ENCODE measurements at regions not wholly inside any gene's neighbourhood (a gene's known extent, or its start where the extent isn't known, plus 50 kb on each side); places are given as distances from the start of the nearest gene placed in this dataset.

DNA sequence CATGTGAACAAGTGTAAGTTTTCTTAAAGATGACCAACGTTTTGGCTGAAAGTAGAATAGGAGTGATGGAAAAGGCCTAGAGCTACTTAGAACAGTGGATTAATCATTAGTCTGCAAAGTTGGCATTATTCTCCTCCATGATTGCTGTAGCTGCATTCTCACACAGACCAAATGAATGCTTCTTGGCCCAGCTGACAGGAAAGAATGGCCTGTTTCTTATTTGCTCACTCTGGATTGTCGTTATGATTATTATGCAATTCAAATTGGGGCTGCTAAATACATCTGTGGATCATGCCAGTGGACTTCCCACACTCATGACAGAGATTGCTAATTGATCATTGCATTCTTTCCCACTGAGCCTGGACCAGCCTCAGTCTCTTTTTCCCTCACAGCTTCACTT lies 285.0 kb downstream of the STIM2 start:
- no peak overlapping the region for H3K9ac ChIP-seq (ENCODE audit: low read depth, low read length)
- no peaks in the 10 kb centered on the region for H3K9me3 ChIP-seq (ENCODE audit: control insufficient read depth, insufficient read depth, low read length)
- no peak overlapping the region for H3K27ac ChIP-seq (ENCODE audit: low read depth, low read length)
- H3K36me3 ChIP-seq (ENCODE audit: control insufficient read depth, insufficient read depth, low read length): no peaks in the 10 kb centered on the region
- H3K4me1 ChIP-seq (ENCODE audit: control insufficient read depth, insufficient read depth, low read length): peaks cover 11% of the 10 kb centered on the region
- H3K4me3 ChIP-seq (ENCODE audit: low read depth, low read length): no peak overlapping the region
- H3K27me3 ChIP-seq (ENCODE audit: control insufficient read depth, insufficient read depth, low read length): no peaks in the 10 kb centered on the region

DNA sequence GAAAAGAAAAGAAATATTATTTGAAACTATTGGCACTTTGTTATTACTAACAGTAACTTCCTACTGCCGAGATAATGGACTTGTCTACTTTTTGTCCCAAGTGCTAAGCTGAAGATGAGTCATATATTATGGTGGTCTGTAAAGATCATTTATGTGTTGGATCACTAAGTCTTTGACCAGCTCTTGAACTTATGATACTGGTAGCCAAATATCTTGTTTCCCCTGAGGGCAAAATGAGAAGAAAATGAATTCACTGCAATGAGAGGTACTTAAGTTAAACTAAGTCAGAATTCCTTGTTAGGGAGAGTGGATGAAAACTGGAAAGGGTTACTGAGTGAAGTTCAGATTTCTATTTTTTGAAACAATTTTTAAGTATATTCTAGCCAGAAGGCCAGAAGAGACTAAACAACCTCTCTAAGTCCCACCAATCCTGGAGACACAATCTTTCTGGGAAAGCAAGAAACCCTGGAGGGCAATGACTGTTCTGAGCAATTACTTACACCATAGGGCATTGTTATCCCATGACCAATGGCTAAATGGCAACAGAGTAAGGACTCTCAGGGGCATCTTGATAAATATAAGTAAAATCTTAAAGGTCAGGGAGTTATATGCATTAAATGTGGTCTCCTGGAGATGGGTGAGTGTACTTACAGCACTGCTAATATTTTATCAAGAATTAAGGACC lies 287.7 kb downstream of the STIM2 start:
- Histone ChIP-seq H3K36me3 (ENCODE audit: control insufficient read depth, insufficient read depth, low read length) (no peaks in the 10 kb centered on the region), H3K4me1 (ENCODE audit: control insufficient read depth, insufficient read depth, low read length) (no peaks in the 10 kb centered on the region)

DNA sequence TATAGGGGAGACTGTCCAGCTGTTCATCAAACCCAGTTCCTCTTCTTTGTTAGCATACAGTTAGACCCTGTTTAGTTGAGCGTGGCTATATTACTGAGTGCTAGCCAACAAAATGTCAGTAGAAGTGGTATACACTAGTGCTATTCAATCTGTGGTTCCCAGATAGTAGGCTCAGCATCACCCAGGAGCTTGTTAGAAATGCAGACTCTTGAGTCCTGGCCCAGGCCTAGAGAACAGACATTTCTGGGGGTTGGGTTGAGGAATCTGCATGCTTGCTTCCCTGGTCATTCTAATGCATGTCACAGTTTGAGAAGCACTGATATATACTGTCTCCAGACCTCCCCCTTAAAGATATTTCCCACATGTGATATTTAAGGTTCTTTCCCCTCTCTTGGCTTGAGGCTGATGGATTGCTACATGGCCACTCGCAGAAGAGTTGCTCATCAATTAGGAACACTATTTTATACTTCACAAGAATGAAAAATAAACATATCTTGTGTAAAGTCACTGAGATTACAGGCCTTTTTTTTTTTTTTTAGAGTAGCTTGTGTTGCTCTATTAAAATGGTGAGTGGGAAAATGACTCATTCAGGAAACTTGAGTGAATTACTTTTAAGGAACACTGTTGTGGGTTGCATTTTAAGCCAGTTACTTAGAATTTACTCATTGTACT lies 289.0 kb downstream of the STIM2 start:
- H3K36me3 ChIP-seq (ENCODE audit: control insufficient read depth, insufficient read depth, low read length): no peaks in the 10 kb centered on the region
- no peaks in the 10 kb centered on the region for H3K9me3 ChIP-seq (ENCODE audit: control insufficient read depth, insufficient read depth, low read length)
- no peaks in the 10 kb centered on the region; the same call in 1 of the 2 replicates for H3K4me1 ChIP-seq (ENCODE audit: control insufficient read depth, insufficient read depth, low read length)
- no peak overlapping the region for H3K27ac ChIP-seq (ENCODE audit: low read depth, low read length)
- no peaks in the 10 kb centered on the region for H3K27me3 ChIP-seq (ENCODE audit: control insufficient read depth, insufficient read depth, low read length)
- H3K4me3 ChIP-seq (ENCODE audit: low read depth, low read length): no peak overlapping the region
- no peak overlapping the region for H3K9ac ChIP-seq (ENCODE audit: low read depth, low read length)

More for the DNA sequence above, 287.7 kb downstream of the STIM2 start:
- Histone ChIP-seq H3K27ac (ENCODE audit: low read depth, low read length) (no peak overlapping the region), H3K9me3 (ENCODE audit: control insufficient read depth, insufficient read depth, low read length) (no peaks in the 10 kb centered on the region), H3K9ac (ENCODE audit: low read depth, low read length) (no peak overlapping the region), H3K27me3 (ENCODE audit: control insufficient read depth, insufficient read depth, low read length) (no peaks in the 10 kb centered on the region), H3K4me3 (ENCODE audit: low read depth, low read length) (no peak overlapping the region)

DNA sequence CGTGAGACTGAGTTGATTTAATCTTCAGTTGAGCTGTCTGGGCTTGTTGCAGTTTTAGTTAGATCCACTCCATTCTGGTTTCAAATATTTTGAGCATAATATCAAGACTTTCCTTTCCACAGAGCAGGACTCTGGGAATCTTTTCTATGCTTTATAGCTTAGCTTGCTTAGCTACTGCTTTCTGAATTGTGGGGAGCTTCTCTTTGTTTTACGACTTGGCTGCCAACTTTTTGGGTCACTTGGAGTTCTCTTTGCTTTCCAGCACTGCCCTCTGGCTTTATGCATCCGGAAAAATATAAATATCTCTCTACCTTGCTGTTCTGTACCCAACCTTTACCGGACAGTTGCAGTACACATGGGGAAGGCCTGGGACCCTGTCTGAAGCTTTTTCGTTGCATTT lies 292.1 kb downstream of the STIM2 start:
- Histone ChIP-seq H3K27me3 (ENCODE audit: control insufficient read depth, insufficient read depth, low read length) (no peaks in the 10 kb centered on the region), H3K9me3 (ENCODE audit: control insufficient read depth, insufficient read depth, low read length) (no peaks in the 10 kb centered on the region), H3K4me1 (ENCODE audit: control insufficient read depth, insufficient read depth, low read length) (no peaks in the 10 kb centered on the region; the same call in 1 of the 2 replicates), H3K9ac (ENCODE audit: low read depth, low read length) (no peak overlapping the region), H3K36me3 (ENCODE audit: control insufficient read depth, insufficient read depth, low read length) (no peaks in the 10 kb centered on the region), H3K27ac (ENCODE audit: low read depth, low read length) (no peak overlapping the region), H3K4me3 (ENCODE audit: low read depth, low read length) (no peak overlapping the region)

DNA sequence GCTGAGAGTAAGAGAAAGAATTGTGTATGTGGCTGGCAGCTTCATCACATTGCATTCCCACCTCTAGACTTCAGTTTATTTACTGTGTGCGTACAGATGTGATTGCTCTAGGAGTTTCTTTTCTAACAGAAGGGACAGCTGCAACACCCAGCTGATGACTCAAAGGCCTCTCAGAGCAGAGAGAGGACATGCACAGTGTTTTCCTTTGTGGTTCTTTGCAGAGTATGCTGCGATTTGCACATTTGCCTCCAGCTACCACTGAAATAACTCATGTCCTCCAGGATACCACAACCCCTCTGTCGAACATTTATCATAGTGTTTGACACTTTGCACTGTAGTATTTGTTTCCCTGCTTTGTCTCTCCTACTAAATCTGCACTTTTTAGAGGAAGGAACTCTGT lies 294.1 kb downstream of the STIM2 start:
- Histone ChIP-seq H3K27me3 (ENCODE audit: control insufficient read depth, insufficient read depth, low read length) (no peaks in the 10 kb centered on the region), H3K36me3 (ENCODE audit: control insufficient read depth, insufficient read depth, low read length) (no peaks in the 10 kb centered on the region), H3K27ac (ENCODE audit: low read depth, low read length) (no peak overlapping the region), H3K4me3 (ENCODE audit: low read depth, low read length) (no peak overlapping the region), H3K9ac (ENCODE audit: low read depth, low read length) (no peak overlapping the region), H3K4me1 (ENCODE audit: control insufficient read depth, insufficient read depth, low read length) (no peaks in the 10 kb centered on the region; the same call in 1 of the 2 replicates), H3K9me3 (ENCODE audit: control insufficient read depth, insufficient read depth, low read length) (no peaks in the 10 kb centered on the region)

DNA sequence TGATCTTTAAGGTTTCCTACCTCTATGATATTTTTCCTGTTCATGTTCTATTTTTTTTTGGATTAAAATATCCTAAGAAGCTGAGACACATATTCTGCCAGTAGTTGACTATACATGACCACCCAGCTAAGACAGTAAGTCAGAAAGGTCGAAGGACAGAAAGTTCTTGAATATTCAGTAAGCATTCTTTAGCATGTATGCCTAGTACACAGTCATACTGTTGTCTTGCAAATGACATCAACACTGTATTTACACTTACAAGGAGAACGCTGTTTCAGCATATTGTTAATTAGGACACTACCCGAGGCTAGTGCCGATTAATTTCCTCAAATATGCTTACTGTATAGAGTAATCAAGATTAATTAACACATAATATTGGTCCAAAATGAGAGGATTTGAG lies 300.6 kb downstream of the STIM2 start:
- no peaks in the 10 kb centered on the region for H3K27me3 ChIP-seq (ENCODE audit: control insufficient read depth, insufficient read depth, low read length)
- no peaks in the 10 kb centered on the region for H3K36me3 ChIP-seq (ENCODE audit: control insufficient read depth, insufficient read depth, low read length)
- no peak overlapping the region for H3K27ac ChIP-seq (ENCODE audit: low read depth, low read length)
- H3K9me3 ChIP-seq (ENCODE audit: control insufficient read depth, insufficient read depth, low read length): no peaks in the 10 kb centered on the region
- H3K9ac ChIP-seq (ENCODE audit: low read depth, low read length): no peak overlapping the region
- H3K4me3 ChIP-seq (ENCODE audit: low read depth, low read length): no peak overlapping the region
- H3K4me1 ChIP-seq (ENCODE audit: control insufficient read depth, insufficient read depth, low read length): peaks cover 10% of the 10 kb centered on the region

DNA sequence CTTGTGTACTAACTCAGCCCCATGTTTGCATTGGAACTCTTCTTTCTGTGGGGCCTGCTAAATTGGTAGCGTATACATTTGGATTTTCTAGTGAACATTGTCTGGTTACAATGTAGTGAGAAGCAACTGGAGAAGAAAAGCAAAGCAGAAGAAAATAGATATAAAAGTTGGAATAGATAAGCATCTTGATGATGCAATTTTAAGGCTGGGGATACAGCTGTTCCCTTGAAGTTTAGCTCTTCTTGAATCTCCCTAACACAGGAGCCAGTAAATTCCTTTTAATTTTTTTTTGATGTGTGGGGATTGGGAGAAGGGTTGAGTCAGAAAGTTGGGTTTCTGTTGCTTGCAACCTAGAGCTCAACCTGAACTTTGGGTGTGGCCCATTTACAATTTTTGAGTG lies 308.1 kb downstream of the STIM2 start:
- H3K4me1 ChIP-seq (ENCODE audit: control insufficient read depth, insufficient read depth, low read length): no peaks in the 10 kb centered on the region

DNA sequence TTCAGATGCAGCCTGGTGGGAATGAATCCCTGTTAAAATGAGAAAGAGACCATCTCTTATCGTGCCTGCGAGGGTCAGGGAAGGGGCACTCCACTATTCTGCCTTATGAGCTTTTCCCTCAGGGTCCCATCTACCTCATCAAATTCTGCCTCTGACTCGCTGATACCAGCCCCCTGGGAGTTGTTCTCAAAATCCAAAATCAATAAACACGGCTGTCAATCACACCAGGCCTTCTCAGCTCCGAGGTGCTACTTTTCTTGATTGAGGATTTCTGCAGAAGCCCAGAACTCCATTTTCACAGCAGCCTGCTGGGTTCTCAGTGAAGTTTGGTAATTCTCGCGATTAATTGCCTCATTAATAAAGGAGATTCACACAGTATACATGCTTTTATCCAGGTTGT lies 312.6 kb downstream of the STIM2 start:
- Histone ChIP-seq H3K4me1 (ENCODE audit: control insufficient read depth, insufficient read depth, low read length) (no peaks in the 10 kb centered on the region), H3K9me3 (ENCODE audit: control insufficient read depth, insufficient read depth, low read length) (no peaks in the 10 kb centered on the region), H3K4me3 (ENCODE audit: low read depth, low read length) (no peak overlapping the region), H3K27me3 (ENCODE audit: control insufficient read depth, insufficient read depth, low read length) (no peaks in the 10 kb centered on the region), H3K27ac (ENCODE audit: low read depth, low read length) (no peak overlapping the region), H3K36me3 (ENCODE audit: control insufficient read depth, insufficient read depth, low read length) (no peaks in the 10 kb centered on the region), H3K9ac (ENCODE audit: low read depth, low read length) (no peak overlapping the region)

More for the DNA sequence above, 308.1 kb downstream of the STIM2 start:
- Histone ChIP-seq H3K9ac (ENCODE audit: low read depth, low read length) (no peak overlapping the region), H3K27me3 (ENCODE audit: control insufficient read depth, insufficient read depth, low read length) (no peaks in the 10 kb centered on the region), H3K36me3 (ENCODE audit: control insufficient read depth, insufficient read depth, low read length) (no peaks in the 10 kb centered on the region), H3K9me3 (ENCODE audit: control insufficient read depth, insufficient read depth, low read length) (no peaks in the 10 kb centered on the region), H3K4me3 (ENCODE audit: low read depth, low read length) (no peak overlapping the region), H3K27ac (ENCODE audit: low read depth, low read length) (no peak overlapping the region)

DNA sequence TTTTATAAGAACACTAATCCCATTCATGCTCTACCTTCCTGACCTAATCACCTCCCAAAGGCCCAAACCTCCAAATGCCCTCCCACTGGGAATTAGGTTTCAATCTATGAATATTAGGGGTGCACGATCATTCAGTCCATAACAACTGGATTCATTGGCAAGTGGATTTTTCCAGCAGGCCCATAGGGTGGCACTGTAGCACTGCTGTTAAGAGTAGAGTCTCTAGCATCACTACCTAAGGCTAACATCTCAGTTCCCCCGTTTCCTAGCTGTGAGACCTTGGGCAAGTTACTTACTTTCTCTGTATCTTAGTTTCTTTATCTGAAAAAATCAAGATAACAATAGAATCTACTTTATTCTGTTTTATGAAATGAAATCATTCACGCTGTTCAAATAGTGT lies 315.8 kb downstream of the STIM2 start:
- Histone ChIP-seq H3K36me3 (ENCODE audit: control insufficient read depth, insufficient read depth, low read length) (no peaks in the 10 kb centered on the region), H3K27me3 (ENCODE audit: control insufficient read depth, insufficient read depth, low read length) (no peaks in the 10 kb centered on the region), H3K9ac (ENCODE audit: low read depth, low read length) (no peak overlapping the region), H3K4me3 (ENCODE audit: low read depth, low read length) (no peak overlapping the region), H3K27ac (ENCODE audit: low read depth, low read length) (no peak overlapping the region), H3K4me1 (ENCODE audit: control insufficient read depth, insufficient read depth, low read length) (no peaks in the 10 kb centered on the region), H3K9me3 (ENCODE audit: control insufficient read depth, insufficient read depth, low read length) (no peaks in the 10 kb centered on the region)

- Histone ChIP-seq H3K27me3 (ENCODE audit: control insufficient read depth, insufficient read depth, low read length) (no peaks in the 10 kb centered on the region), H3K4me1 (ENCODE audit: control insufficient read depth, insufficient read depth, low read length) (no peaks in the 10 kb centered on the region), H3K36me3 (ENCODE audit: control insufficient read depth, insufficient read depth, low read length) (no peaks in the 10 kb centered on the region), H3K4me3 (ENCODE audit: low read depth, low read length) (no peak overlapping the region), H3K27ac (ENCODE audit: low read depth, low read length) (no peak overlapping the region), H3K9me3 (ENCODE audit: control insufficient read depth, insufficient read depth, low read length) (no peaks in the 10 kb centered on the region), H3K9ac (ENCODE audit: low read depth, low read length) (no peak overlapping the region)
These were observed 316.2 kb downstream of the STIM2 start for GRCh38 chr4:27176881-27177280.

DNA sequence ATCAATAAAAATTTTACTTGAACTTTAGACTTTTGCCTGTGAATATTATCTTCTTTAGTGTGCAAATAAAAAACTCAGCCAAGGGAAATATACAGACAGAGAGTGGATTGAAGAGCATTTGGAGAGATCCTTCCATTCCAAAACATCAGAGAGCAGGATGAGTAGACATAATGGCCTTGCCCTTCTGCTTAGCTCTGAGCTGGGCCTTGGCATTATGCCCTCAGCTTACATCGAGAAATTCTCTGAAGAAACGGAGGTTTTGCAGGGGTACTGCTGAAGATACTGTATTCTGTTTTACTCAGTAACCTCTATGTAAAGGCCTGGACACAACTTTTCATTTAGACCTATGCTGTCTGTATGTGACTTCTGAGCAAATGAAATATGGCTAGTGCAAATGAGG lies 317.4 kb downstream of the STIM2 start:
- Histone ChIP-seq H3K4me3 (ENCODE audit: low read depth, low read length) (no peak overlapping the region), H3K9me3 (ENCODE audit: control insufficient read depth, insufficient read depth, low read length) (no peaks in the 10 kb centered on the region), H3K36me3 (ENCODE audit: control insufficient read depth, insufficient read depth, low read length) (no peaks in the 10 kb centered on the region), H3K4me1 (ENCODE audit: control insufficient read depth, insufficient read depth, low read length) (no peaks in the 10 kb centered on the region), H3K27me3 (ENCODE audit: control insufficient read depth, insufficient read depth, low read length) (no peaks in the 10 kb centered on the region), H3K27ac (ENCODE audit: low read depth, low read length) (no peak overlapping the region), H3K9ac (ENCODE audit: low read depth, low read length) (no peak overlapping the region)

All from HUES48 (cell line).